H1 (cell line): ENCODE measurements at regions not wholly inside any gene's neighbourhood (a gene's known extent, or its start where the extent isn't known, plus 50 kb on each side); places are given as distances from the start of the nearest gene placed in this dataset.

Experiments used
- CEBPB ChIP-seq: IDR thresholded peaks from 2 replicates; pipeline ENCODE4 v1.6.1; 2012; ENCODE audit warnings: low read depth, low read length
- EZH2 ChIP-seq: fragments of 200-600 bp; sonication (generic); IDR thresholded peaks from 2 replicates; pipeline ENCODE4 v1.7.1; 2012; ENCODE audit warnings: low read depth, mild to moderate bottlenecking, moderate library complexity, low read length, inconsistent platforms; ENCODE audit not compliant: severe bottlenecking
- JUND ChIP-seq: IDR thresholded peaks from 2 replicates; pipeline ENCODE4 v1.6.1; 2011; ENCODE audit warnings: mild to moderate bottlenecking, improper control_type of control experiment, low read length
- KDM5A ChIP-seq: fragments of 200-600 bp; IDR thresholded peaks from 2 replicates; pipeline ENCODE4 v1.7.1; 2012; ENCODE audit warnings: mild to moderate bottlenecking, low read length, inconsistent platforms, mixed read lengths
- MAFK ChIP-seq: IDR thresholded peaks from 2 replicates; pipeline ENCODE4 v1.6.1; 2012; ENCODE audit warnings: low read depth, mild to moderate bottlenecking, improper control_type of control experiment, low read length
- RAD21 ChIP-seq, 2 experiments: IDR thresholded peaks in 1 of 2; conservative IDR thresholded peaks in 1 of 2; 2 replicates each; pipeline ENCODE4 v1.6.1; 2011; ENCODE audit warnings: low read depth in 2 of 2, low read length in 2 of 2, improper control_type of control experiment in 1 of 2, inconsistent platforms in 1 of 2, mild to moderate bottlenecking in 1 of 2, moderate library complexity in 1 of 2
- RNF2 ChIP-seq: fragments of 200-900, 300-1000 bp; sonication (generic); IDR thresholded peaks from 2 replicates; pipeline ENCODE4 v1.7.1; 2016; ENCODE audit warnings: borderline replicate concordance, low read depth, mild to moderate bottlenecking, antibody characterized with exemption, low read length; ENCODE audit not compliant: poor library complexity, severe bottlenecking; ENCODE audit errors: missing control alignments
- TF ChIP-seq, protein P1 (sequence below): IDR thresholded peaks from 2 replicates; pipeline ENCODE4 v1.6.1; 2011; ENCODE audit warnings: low read depth, mild to moderate bottlenecking, low read length; ENCODE audit not compliant: insufficient read depth
- TF ChIP-seq, protein P2 (sequence below), 3 experiments: IDR thresholded peaks; 1 replicate in 2 of 3; 2 replicates in 1 of 3; pipeline versions ENCODE4 v1.5.1 to v1.6.1; 2011; ENCODE audit warnings: low read length in 3 of 3, mild to moderate bottlenecking in 3 of 3, inconsistent platforms in 2 of 3, low read depth in 1 of 3, moderate library complexity in 1 of 3; ENCODE audit not compliant: insufficient read depth in 1 of 3; ENCODE audit errors: control extremely low read depth in 1 of 3
- TF ChIP-seq, protein P3 (sequence below): IDR thresholded peaks from 2 replicates; pipeline ENCODE4 v1.6.1; 2011; ENCODE audit warnings: low read length, improper control_type of control experiment
- TF ChIP-seq, protein P4 (sequence below): IDR thresholded peaks from 2 replicates; pipeline ENCODE4 v1.6.1; 2012; ENCODE audit warnings: low read length, inconsistent platforms

DNA sequence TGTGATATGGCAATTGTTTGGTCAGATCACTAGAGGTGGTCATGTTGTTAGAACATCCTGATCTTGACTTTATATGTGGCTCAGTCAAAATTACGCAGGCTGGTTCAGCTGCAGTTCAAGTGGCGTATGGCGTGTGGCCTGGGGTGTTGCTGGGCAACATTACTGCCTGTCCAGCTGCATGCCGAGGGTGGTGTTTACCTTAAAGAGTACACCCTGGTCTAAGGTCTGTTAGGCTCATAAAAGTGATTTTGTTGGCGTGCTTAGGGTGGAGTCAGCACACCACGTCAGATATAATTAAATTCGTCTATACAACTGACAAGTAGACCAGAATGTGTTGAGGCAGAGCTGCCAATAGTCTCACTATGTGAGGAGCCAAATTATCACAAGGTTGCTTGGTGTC, 55.6 kb upstream of the NEDD9 start:
- TF ChIP-seq, protein P1, sequence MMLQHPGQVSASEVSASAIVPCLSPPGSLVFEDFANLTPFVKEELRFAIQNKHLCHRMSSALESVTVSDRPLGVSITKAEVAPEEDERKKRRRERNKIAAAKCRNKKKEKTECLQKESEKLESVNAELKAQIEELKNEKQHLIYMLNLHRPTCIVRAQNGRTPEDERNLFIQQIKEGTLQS = no peak
- TF ChIP-seq JUND (no peak), RAD21 (IDR thresholded peaks at IDR 0.05 in 1 of 2, conservative IDR thresholded peaks at IDR 0.05 in 1 of 2; ENCODE audit: low read depth in 2 of 2, low read length in 2 of 2) (no peak), RNF2 (no peak), CEBPB (no peak), KDM5A (no peak), MAFK (no peak), EZH2 (no peak)
- TF ChIP-seq, protein P2, sequence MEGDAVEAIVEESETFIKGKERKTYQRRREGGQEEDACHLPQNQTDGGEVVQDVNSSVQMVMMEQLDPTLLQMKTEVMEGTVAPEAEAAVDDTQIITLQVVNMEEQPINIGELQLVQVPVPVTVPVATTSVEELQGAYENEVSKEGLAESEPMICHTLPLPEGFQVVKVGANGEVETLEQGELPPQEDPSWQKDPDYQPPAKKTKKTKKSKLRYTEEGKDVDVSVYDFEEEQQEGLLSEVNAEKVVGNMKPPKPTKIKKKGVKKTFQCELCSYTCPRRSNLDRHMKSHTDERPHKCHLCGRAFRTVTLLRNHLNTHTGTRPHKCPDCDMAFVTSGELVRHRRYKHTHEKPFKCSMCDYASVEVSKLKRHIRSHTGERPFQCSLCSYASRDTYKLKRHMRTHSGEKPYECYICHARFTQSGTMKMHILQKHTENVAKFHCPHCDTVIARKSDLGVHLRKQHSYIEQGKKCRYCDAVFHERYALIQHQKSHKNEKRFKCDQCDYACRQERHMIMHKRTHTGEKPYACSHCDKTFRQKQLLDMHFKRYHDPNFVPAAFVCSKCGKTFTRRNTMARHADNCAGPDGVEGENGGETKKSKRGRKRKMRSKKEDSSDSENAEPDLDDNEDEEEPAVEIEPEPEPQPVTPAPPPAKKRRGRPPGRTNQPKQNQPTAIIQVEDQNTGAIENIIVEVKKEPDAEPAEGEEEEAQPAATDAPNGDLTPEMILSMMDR (IDR thresholded peaks at IDR 0.05; ENCODE audit: control extremely low read depth in 1 of 3, insufficient read depth in 1 of 3, low read depth in 1 of 3, low read length in 3 of 3) = no peak
- TF ChIP-seq, protein P3, sequence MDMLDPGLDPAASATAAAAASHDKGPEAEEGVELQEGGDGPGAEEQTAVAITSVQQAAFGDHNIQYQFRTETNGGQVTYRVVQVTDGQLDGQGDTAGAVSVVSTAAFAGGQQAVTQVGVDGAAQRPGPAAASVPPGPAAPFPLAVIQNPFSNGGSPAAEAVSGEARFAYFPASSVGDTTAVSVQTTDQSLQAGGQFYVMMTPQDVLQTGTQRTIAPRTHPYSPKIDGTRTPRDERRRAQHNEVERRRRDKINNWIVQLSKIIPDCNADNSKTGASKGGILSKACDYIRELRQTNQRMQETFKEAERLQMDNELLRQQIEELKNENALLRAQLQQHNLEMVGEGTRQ = no peak
- TF ChIP-seq, protein P4, sequence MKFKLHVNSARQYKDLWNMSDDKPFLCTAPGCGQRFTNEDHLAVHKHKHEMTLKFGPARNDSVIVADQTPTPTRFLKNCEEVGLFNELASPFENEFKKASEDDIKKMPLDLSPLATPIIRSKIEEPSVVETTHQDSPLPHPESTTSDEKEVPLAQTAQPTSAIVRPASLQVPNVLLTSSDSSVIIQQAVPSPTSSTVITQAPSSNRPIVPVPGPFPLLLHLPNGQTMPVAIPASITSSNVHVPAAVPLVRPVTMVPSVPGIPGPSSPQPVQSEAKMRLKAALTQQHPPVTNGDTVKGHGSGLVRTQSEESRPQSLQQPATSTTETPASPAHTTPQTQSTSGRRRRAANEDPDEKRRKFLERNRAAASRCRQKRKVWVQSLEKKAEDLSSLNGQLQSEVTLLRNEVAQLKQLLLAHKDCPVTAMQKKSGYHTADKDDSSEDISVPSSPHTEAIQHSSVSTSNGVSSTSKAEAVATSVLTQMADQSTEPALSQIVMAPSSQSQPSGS = no peak
